Upper lobe of left lung (tissue), 6 donors: ENCODE measurements at regions not wholly inside any gene's neighbourhood (a gene's known extent, or its start where the extent isn't known, plus 50 kb on each side); places are given as distances from the start of the nearest gene placed in this dataset.

Source experiments
- ATAC-seq, 2 donors: fragments of 200-7000 bp; cut with Tn5 transposase; one replicate each; pipeline ENCODE4 v1.9.1; 2022; ENCODE audit warnings: mild to moderate bottlenecking in 2 of 2, moderate library complexity in 2 of 2; ENCODE audit not compliant: low FRiP score in 2 of 2
- DNase-seq, 2 donors: peaks; one replicate each; pipeline ENCODE4 v3.0.0-alpha.2; 2019 to 2020
- H3K27ac ChIP-seq, 4 donors: fragments of 200-600 bp; sonication (generic); one replicate each; pipeline ENCODE4 v1.5.1; 2016 to 2019
- H3K27me3 ChIP-seq, 4 donors: fragments of 200-600 bp; sonication (generic); one replicate each; pipeline ENCODE4 v1.5.1; 2017 to 2019
- H3K36me3 ChIP-seq, 4 donors: fragments of 200-600 bp; sonication (generic); one replicate each; pipeline ENCODE4 v1.5.1; 2016 to 2019
- H3K4me1 ChIP-seq, 4 donors: fragments of 200-600 bp; sonication (generic); one replicate each; pipeline ENCODE4 v1.5.1; 2018 to 2019
- H3K4me3 ChIP-seq, 4 donors: fragments of 200-600 bp; sonication (generic); one replicate each; pipeline ENCODE4 v1.5.1; 2017 to 2019; ENCODE audit warnings: mild to moderate bottlenecking in 2 of 4, moderate library complexity in 1 of 4
- H3K9me3 ChIP-seq, 4 donors: fragments of 200-600 bp; sonication (generic); one replicate each; pipeline ENCODE4 v1.5.1; 2018 to 2019
- CTCF ChIP-seq, 6 experiments: fragments of 450-650 bp in 4 of 6; fragments of 200-600 bp in 2 of 6; sonication (generic) in 2 of 6; IDR thresholded peaks; one replicate each; pipeline ENCODE4 v1.5.1; 2016 to 2019; ENCODE audit warnings: antibody characterized with exemption in 6 of 6
- EP300 ChIP-seq, 4 donors: sonication (generic); formaldehyde crosslinking; IDR thresholded peaks; one replicate each; pipeline ENCODE4 v1.5.1; 2017; ENCODE audit warnings: antibody characterized with exemption in 4 of 4, control low read depth in 2 of 4
- POLR2A ChIP-seq, 4 donors: fragments of 450-650 bp; IDR thresholded peaks; one replicate each; pipeline ENCODE4 v1.5.1; 2016 to 2017; ENCODE audit warnings: antibody characterized with exemption in 4 of 4, mild to moderate bottlenecking in 2 of 4
- POLR2AphosphoS5 ChIP-seq, 2 donors: sonication (generic); formaldehyde crosslinking; IDR thresholded peaks; one replicate each; pipeline ENCODE4 v1.5.1; 2017; ENCODE audit warnings: antibody characterized with exemption in 2 of 2
- WGBS, 2 donors: methylation state at CpG; one replicate each; pipeline ENCODE4 v1.1.5; 2017 to 2018; 5-methylcytosine and 5-hydroxymethylcytosine counted together
- donor health status: DM: no; HTN: no; CAD: no; lungs with moderate emphysema.
- donor health status: DM: no; HTN: yes; CAD: no; lungs with severe emphysema.

- DNase-seq = peak in 1 of 2 donors; percentile 17
- H3K36me3 ChIP-seq = no peaks in the 10 kb centered on the region
- H3K4me1 ChIP-seq = peaks cover 5 to 34% (median 23%) of the 10 kb centered on the region in 4 donors
- no peaks in the 10 kb centered on the region for H3K27me3 ChIP-seq
- TF ChIP-seq POLR2A (IDR thresholded peaks at IDR 0.05) (no peak), EP300 (IDR thresholded peaks at IDR 0.05) (no peak), POLR2AphosphoS5 (IDR thresholded peaks at IDR 0.05) (no peak), CTCF (IDR thresholded peaks at IDR 0.05) (no peak)
- H3K4me3 ChIP-seq = no peak overlapping the region
- WGBS, 2 donors = 86 to 87% methylated on average over 7 to 10 of the region's 10 CpGs
- ATAC-seq = peak in 1 of 2 donors; percentile 9
- no peaks in the 10 kb centered on the region for H3K9me3 ChIP-seq
- no peak overlapping the region for H3K27ac ChIP-seq
Measured at GRCh38 chr15:100725121-100726069, 123.0 kb downstream of the ASB7 start.

GRCh38 chr15:100726070-100726420, 123.7 kb downstream of the ASB7 start:
- no peak for TF ChIP-seq CTCF (IDR thresholded peaks at IDR 0.05)
- TF ChIP-seq POLR2AphosphoS5 (IDR thresholded peaks at IDR 0.05) = no peak
- no peak for TF ChIP-seq EP300 (IDR thresholded peaks at IDR 0.05)
- TF ChIP-seq POLR2A (IDR thresholded peaks at IDR 0.05) = no peak
- DNase-seq = no peak
- Histone ChIP-seq H3K4me1 (peaks cover 5 to 29% (median 21%) of the 10 kb centered on the region in 4 donors), H3K4me3 (no peak overlapping the region), H3K36me3 (no peaks in the 10 kb centered on the region), H3K27me3 (no peaks in the 10 kb centered on the region), H3K9me3 (no peaks in the 10 kb centered on the region), H3K27ac (no peak overlapping the region)
- no peak for ATAC-seq
- 60 to 93% methylated on average over 1 to 7 of the region's 7 CpGs for WGBS, 2 donors

GRCh38 chr15:100726421-100727190, 124.2 kb downstream of the ASB7 start:
- Histone ChIP-seq H3K27ac (no peak overlapping the region), H3K4me1 (peaks cover under 1 to 23% (median 17%) of the 10 kb centered on the region in 4 donors), H3K27me3 (no peaks in the 10 kb centered on the region), H3K36me3 (no peaks in the 10 kb centered on the region), H3K9me3 (no peaks in the 10 kb centered on the region), H3K4me3 (no peak overlapping the region)
- DNase-seq (no peak), ATAC-seq (no peak)
- TF ChIP-seq POLR2A (IDR thresholded peaks at IDR 0.05) = no peak
- no peak for TF ChIP-seq CTCF (IDR thresholded peaks at IDR 0.05)
- no peak for TF ChIP-seq POLR2AphosphoS5 (IDR thresholded peaks at IDR 0.05)
- TF ChIP-seq EP300 (IDR thresholded peaks at IDR 0.05) = no peak
- WGBS, 2 donors = 90 to 91% methylated on average over 10 to 15 of the region's 15 CpGs

GRCh38 chr15:100727291-100727851, 125.0 kb downstream of the ASB7 start:
- Histone ChIP-seq H3K9me3 (no peaks in the 10 kb centered on the region), H3K27me3 (no peaks in the 10 kb centered on the region), H3K4me1 (peaks cover 0 to 16% (median 11%) of the 10 kb centered on the region in 4 donors), H3K27ac (no peak overlapping the region), H3K36me3 (no peaks in the 10 kb centered on the region), H3K4me3 (no peak overlapping the region)
- WGBS, 2 donors = 79 to 82% methylated on average over 15 to 21 of the region's 21 CpGs
- TF ChIP-seq POLR2AphosphoS5 (IDR thresholded peaks at IDR 0.05) (no peak), CTCF (IDR thresholded peaks at IDR 0.05) (no peak), EP300 (IDR thresholded peaks at IDR 0.05) (no peak), POLR2A (IDR thresholded peaks at IDR 0.05) (no peak)
- no peak for ATAC-seq
- peak in 1 of 2 donors; percentile 19 for DNase-seq
